ENCODE measurements at regions not wholly inside any gene's neighbourhood (a gene's known extent, or its start where the extent isn't known, plus 50 kb on each side); places are given as distances from the start of the nearest gene placed in this dataset.

DNA sequence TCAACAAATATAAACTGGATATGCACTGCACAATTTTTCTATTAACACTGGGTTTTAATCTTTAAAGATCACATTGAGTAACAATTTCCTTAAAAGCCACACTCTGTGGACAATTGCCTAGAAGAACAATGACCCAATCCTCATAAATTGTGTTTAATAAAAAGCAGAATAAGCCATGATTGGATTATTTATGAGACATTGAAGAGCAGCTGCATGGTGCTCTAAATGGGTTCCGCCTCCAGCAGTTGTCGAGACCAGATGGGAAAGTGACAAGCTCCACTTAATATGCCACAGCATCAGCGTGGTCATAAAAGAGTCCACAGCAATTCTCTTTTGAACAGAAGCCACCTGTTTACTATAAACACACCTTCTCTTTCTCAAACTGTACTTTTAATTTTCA lies 635.2 kb upstream of the FRG1 start:
- TF ChIP-seq POLR2A (IDR thresholded peaks at IDR 0.05), result no peak
- TF ChIP-seq, protein P1, sequence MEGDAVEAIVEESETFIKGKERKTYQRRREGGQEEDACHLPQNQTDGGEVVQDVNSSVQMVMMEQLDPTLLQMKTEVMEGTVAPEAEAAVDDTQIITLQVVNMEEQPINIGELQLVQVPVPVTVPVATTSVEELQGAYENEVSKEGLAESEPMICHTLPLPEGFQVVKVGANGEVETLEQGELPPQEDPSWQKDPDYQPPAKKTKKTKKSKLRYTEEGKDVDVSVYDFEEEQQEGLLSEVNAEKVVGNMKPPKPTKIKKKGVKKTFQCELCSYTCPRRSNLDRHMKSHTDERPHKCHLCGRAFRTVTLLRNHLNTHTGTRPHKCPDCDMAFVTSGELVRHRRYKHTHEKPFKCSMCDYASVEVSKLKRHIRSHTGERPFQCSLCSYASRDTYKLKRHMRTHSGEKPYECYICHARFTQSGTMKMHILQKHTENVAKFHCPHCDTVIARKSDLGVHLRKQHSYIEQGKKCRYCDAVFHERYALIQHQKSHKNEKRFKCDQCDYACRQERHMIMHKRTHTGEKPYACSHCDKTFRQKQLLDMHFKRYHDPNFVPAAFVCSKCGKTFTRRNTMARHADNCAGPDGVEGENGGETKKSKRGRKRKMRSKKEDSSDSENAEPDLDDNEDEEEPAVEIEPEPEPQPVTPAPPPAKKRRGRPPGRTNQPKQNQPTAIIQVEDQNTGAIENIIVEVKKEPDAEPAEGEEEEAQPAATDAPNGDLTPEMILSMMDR (IDR thresholded peaks at IDR 0.05), result no peak
